Cardiac fibroblast (primary cell): ENCODE measurements at regions not wholly inside any gene's neighbourhood (a gene's known extent, or its start where the extent isn't known, plus 50 kb on each side); places are given as distances from the start of the nearest gene placed in this dataset.
"Not testable (repeated sequence)": the region's sequence is repeated elsewhere in the genome, so short reads cannot be mapped to it uniquely, and the experiment has no call there.

Source experiments
- DNase-seq, 2 donors: peaks; one replicate each; pipeline versions ENCODE4 v3.0.0 to v3.0.0-alpha.2; 2010; ENCODE audit warnings: low read depth in 2 of 2
- H3K4me3 ChIP-seq, 2 donors: replicated peaks in 1 of 2; 1 replicate in 1 of 2; 2 replicates in 1 of 2; pipeline ENCODE4 v1.5.1; 2011; ENCODE audit warnings: low read depth in 2 of 2, low read length in 2 of 2, mild to moderate bottlenecking in 2 of 2, moderate library complexity in 1 of 2
- CTCF ChIP-seq: IDR thresholded peaks from one replicate; pipeline ENCODE4 v1.5.1; 2011; ENCODE audit warnings: low read depth, mild to moderate bottlenecking, low read length, inconsistent platforms

- H3K4me3 ChIP-seq: no peak overlapping the region
- TF ChIP-seq CTCF: no peak
- no peak for DNase-seq
Measured at GRCh38 chr6:55082021-55082420, 92.3 kb upstream of the HCRTR2 start.

GRCh38 chr6:55088011-55088410 is 86.3 kb upstream of the HCRTR2 start:
- DNase-seq, H3K4me3 ChIP-seq: not testable (repeated sequence)

- no peak for DNase-seq
- TF ChIP-seq CTCF: no peak
- H3K4me3 ChIP-seq: no peak overlapping the region
Measured at GRCh38 chr6:55088902-55089301, 85.4 kb upstream of the HCRTR2 start.

GRCh38 chr6:55089325-55089724 is 85.0 kb upstream of the HCRTR2 start:
- no peak overlapping the region for H3K4me3 ChIP-seq
- no peak for TF ChIP-seq CTCF
- no peak for DNase-seq

GRCh38 chr6:55100686-55101085 is 73.6 kb upstream of the HCRTR2 start:
- no peak for TF ChIP-seq CTCF
- no peak overlapping the region for H3K4me3 ChIP-seq
- DNase-seq: no peak

- TF ChIP-seq CTCF: no peak
- no peak overlapping the region for H3K4me3 ChIP-seq
- DNase-seq: no peak
Measured at GRCh38 chr6:55101157-55101556, 73.2 kb upstream of the HCRTR2 start.

- DNase-seq: no peak
- TF ChIP-seq CTCF: no peak
- no peak overlapping the region for H3K4me3 ChIP-seq
Measured at GRCh38 chr6:55108134-55109130, 65.9 kb upstream of the HCRTR2 start.
